Peyer's patch (tissue), 4 donors: ENCODE measurements at regions not wholly inside any gene's neighbourhood (a gene's known extent, or its start where the extent isn't known, plus 50 kb on each side); places are given as distances from the start of the nearest gene placed in this dataset.

ENCODE experiments used
- POLR2A ChIP-seq, 2 donors: fragments of 450-650 bp; IDR thresholded peaks; one replicate each; pipeline ENCODE4 v1.5.1; 2017; ENCODE audit warnings: antibody characterized with exemption in 2 of 2, mild to moderate bottlenecking in 2 of 2, moderate library complexity in 2 of 2
- TF ChIP-seq, protein P1 (sequence below), 6 experiments: fragments of 450-650 bp in 4 of 6; fragments of 200-600 bp in 2 of 6; sonication (generic) in 1 of 6; IDR thresholded peaks; one replicate each; pipeline ENCODE4 v1.5.1; 2017 to 2019; ENCODE audit warnings: antibody characterized with exemption in 6 of 6, mild to moderate bottlenecking in 3 of 6, moderate library complexity in 1 of 6

DNA sequence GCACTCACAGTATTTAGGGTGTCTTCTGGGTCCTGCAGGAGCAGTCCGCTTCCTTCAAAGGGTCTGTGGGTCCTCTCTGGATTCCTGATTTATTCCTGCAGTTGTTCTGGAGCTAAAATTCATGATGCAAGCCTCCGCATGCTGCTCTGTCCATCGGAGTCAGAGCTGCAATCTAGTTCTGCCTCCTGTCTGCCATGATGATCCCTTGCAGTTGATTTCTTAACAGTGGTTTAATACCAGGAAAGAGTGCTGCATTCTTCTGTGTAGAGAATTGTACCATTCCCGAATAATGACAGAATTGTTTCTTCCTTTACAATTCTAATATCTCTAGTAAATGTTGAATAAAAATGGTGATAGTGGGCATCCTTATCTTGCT, 72.0 kb upstream of the B3GAT2 start:
- TF ChIP-seq, protein P1, sequence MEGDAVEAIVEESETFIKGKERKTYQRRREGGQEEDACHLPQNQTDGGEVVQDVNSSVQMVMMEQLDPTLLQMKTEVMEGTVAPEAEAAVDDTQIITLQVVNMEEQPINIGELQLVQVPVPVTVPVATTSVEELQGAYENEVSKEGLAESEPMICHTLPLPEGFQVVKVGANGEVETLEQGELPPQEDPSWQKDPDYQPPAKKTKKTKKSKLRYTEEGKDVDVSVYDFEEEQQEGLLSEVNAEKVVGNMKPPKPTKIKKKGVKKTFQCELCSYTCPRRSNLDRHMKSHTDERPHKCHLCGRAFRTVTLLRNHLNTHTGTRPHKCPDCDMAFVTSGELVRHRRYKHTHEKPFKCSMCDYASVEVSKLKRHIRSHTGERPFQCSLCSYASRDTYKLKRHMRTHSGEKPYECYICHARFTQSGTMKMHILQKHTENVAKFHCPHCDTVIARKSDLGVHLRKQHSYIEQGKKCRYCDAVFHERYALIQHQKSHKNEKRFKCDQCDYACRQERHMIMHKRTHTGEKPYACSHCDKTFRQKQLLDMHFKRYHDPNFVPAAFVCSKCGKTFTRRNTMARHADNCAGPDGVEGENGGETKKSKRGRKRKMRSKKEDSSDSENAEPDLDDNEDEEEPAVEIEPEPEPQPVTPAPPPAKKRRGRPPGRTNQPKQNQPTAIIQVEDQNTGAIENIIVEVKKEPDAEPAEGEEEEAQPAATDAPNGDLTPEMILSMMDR (IDR thresholded peaks at IDR 0.05) = no peak
- no peak for TF ChIP-seq POLR2A (IDR thresholded peaks at IDR 0.05)
